ENCODE measurements at regions not wholly inside any gene's neighbourhood (a gene's known extent, or its start where the extent isn't known, plus 50 kb on each side); places are given as distances from the start of the nearest gene placed in this dataset.

GRCh38 chr10:116796910-116797513, 52.3 kb upstream of the ENO4 start:
- TF ChIP-seq POLR2AphosphoS5 (IDR thresholded peaks at IDR 0.05; ENCODE audit: low read depth) (no peak), CTCF (conservative IDR thresholded peaks at IDR 0.05; ENCODE audit: low read depth in 2 of 2) (peak; percentile 94 to 99), CREB1 (CRISPR knock-in tag; IDR thresholded peaks at IDR 0.05; ENCODE audit: low read depth) (no peak), EZH2 (IDR thresholded peaks at IDR 0.05; ENCODE audit: low read depth, unreplicated experiment) (no peak), REST (IDR thresholded peaks at IDR 0.05; ENCODE audit: unreplicated experiment) (no peak), EZH2phosphoT487 (IDR thresholded peaks at IDR 0.05; ENCODE audit: unreplicated experiment) (no peak), ZNF114 (CRISPR knock-in tag; IDR thresholded peaks at IDR 0.05) (no peak), JUNB (IDR thresholded peaks at IDR 0.05; ENCODE audit: unreplicated experiment) (no peak), ETS1 (IDR thresholded peaks at IDR 0.05) (no peak), NANOG (IDR thresholded peaks at IDR 0.05; ENCODE audit: borderline replicate concordance) (no peak), STAT1 (IDR thresholded peaks at IDR 0.05; ENCODE audit: unreplicated experiment) (no peak), ZNF462 (CRISPR knock-in tag; IDR thresholded peaks at IDR 0.05) (no peak)

Data from GM23338 (cell line).